NCI-H774 (cell line): ENCODE measurements at regions not wholly inside any gene's neighbourhood (a gene's known extent, or its start where the extent isn't known, plus 50 kb on each side); places are given as distances from the start of the nearest gene placed in this dataset.
"Not testable (repeated sequence)": the region's sequence is repeated elsewhere in the genome, so short reads cannot be mapped to it uniquely, and the experiment has no call there.

Experiments used
- DNase-seq: peaks from one replicate; lab custom pipeline; 2025; lab: John Stamatoyannopoulos, UW

DNA sequence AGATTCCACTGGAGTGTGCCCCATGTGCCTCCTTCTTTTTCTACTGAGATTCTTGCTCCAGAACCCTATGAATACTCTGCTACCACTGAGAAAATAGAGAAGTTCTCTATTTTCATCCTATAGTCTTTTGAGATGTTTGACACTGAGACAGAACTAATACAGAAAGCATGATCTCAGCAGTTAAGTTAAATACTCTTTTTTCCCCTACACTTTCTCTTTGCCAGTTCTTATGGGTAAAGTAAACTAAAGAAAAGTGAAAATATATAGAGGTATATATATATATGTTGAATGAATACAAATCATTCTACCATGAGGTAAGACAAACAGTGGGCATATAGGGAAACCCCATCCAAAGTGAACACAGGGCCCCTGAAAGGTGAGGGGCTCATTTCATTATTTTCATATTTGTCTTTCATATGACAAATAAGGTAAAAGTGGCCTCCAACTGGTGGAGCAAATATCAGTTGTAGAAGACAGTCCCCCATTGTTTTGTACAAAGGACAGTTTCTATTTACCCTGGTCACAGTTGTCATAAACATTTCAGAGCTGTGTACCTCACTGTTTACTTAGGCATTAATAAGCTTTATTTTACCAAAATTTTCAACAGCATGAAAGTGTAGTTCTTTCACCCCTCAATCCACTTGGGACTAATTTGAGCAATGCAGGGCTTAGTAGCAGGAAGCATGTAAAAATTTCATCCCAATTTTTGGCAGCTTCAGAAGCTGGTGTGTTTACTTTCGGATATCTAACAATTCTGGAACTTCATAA is 188.3 kb upstream of the MARCKS start:
- DNase-seq, result peak; percentile 36

DNA sequence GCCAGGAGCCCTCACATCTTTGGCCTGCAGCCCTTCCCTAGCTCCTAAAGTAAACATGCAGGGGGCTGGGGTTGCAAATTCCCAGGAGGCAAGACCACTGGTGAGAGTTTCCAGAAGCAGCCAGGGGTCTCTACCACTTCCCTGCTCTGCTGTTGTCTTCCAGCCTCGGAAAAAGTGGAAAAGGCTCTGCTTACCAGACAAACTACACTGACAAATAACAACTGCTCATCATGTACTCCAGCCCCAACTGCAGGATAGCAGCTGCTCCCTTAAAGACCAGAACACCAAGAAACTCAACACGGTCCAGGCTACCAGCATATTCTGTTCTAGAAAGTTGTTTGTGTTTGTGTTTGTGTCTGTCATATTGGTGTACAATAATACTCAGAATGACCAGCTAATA is 187.5 kb upstream of the MARCKS start:
- DNase-seq, result no peak

DNA sequence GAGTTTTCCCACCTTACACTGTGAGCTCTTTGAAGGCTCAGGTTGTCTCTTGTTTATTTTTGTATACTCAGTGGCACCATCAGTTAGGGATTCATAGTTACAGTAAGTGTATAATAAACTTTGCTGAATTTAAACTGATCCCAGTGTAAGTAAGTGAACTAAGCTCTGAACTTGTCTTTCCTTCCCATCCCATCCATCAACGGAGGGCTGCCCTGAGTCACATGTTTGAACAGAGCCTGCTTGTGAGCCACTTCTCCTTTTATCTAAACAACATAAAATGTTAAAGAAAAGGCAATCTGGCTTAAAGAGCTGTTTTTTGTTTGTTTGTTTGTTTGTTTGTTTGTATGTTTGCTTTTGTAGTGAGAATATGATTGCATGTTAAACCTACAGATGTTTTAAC is 185.7 kb upstream of the MARCKS start:
- DNase-seq, result no peak

DNA sequence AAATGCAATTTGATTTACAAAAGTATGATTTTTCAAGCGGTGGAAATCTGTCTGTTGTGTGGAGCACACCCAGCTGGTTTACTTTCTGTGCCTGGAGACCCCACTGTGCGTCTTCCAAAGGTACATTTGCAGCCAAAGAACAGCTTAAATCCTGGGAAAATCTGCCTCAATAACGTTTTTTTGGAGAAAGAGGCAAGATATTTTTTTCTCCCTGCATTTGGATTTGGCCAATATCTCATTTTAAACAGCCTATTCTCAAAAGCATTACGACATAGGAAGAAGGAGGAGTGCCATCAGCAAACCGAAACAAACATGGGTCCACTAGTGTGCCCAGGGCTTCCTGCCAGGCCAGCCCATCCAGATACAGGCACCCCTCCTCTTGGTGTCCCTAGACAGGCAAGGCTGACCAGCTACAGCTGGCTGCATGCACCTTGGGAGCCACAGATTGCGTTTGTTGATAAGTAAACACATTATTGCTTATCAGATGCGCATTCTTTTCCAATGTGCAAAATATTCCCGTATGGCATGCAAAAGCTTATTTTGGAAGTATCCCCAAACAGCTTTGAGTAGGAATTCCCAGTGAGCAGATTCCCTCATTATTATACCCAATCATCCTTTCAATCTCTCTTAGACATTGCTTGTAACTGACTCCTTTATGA is 184.5 kb upstream of the MARCKS start:
- DNase-seq, result peak; percentile 65

DNA sequence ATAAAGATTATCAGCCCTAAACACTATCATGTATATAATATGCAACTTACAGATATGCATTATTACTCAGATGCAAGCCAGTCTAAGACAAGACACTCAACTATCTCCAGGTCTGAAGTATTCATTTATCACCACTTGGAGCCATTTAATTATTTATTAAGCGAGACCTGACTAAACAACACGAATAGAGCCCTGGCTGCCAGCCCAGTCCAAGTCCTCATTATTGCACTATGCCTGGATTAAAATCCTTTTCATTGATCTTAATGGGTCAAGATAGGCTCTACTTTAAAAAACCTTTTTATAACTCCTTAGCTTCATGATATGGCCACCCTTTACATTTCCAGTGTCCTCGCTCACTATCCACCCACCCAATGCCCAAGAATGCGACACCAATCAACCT is 183.1 kb upstream of the MARCKS start:
- DNase-seq, result peak; percentile 72

GRCh38 chr6:113676057-113676456 is 181.1 kb upstream of the MARCKS start:
- no peak for DNase-seq

DNA sequence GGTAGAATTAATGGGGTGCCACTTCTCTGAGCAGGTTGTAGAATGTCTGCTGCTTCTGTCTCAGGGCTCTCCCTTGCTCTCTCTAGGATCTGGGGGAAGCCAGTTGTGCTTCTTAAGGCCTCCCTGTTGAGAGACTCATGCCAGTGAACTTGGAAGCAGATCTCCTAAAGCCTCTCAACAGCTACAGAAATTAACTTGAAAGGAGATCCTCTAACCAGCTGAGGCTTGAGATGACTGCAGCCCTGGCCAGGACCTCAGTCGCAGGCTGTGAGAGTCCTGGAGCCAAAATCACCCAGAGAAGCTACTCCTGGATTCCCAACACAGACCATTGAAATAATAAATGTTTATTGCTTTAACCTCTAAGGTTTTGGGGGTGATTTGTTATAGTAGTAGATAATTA is 180.2 kb upstream of the MARCKS start:
- DNase-seq, result no peak

GRCh38 chr6:113679051-113679450 is 178.1 kb upstream of the MARCKS start:
- no peak for DNase-seq

- no peak for DNase-seq
Measured at GRCh38 chr6:113680301-113680700, 176.8 kb upstream of the MARCKS start.

DNA sequence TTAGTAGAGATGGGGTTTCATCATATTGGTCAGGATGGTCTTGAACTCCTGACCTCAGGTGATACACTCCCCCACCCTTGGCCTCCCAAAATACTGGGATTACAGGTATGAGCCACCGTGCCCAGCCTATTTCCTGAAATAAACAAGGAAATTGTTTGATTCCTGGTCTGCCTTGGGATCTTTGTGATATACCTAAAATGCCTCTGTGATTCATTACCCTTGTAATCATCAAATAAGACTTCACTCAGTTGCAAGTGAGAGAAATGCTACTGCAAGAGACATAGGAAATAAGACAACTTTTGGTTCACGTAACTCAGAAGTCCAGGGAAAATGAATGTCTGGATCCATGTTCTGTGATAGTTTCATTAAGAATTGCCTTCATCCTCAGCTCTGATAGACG is 173.2 kb upstream of the MARCKS start:
- no peak for DNase-seq

DNA sequence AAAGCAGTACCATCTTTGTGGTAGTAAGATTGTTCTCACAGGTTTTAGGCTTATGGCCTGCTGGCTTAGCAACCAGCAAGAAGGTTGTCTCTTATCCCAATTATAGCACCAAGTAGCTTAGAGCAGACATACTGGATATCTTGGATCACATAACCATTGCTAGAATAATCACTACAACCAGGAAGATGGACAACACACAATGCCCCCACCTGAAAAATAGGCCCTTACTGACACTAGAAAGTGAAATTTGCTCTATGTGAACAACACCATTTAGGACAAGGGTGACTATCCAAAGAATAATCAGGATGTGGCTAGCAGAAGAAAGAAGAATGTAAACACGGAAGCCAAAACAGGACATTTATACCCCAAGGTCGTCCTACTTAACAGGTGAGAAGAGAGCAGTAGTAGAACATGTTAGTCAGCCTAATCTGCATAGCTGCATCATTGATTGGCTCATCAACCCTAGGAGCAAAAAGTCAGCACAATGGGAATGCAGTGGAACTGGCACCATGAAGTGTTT is 172.7 kb upstream of the MARCKS start:
- DNase-seq, result no peak

DNA sequence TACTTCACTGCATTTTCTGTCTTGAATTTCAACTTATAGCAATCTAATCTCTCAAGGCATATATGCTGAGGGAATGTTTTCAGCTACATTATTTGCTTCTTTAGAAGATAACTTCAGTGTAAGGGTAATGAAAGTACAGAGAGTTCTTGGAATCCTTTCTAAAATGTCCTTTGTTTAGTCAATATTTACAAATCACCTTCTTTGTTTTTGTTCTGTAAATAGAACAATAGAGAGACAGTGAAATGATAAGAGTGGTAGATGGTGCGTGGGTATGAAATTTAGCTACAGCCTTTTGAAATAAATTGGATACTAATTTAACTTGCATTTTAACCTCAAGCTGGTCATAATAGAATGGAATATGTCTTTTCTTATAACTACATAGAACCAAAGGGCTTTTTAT is 171.1 kb upstream of the MARCKS start:
- no peak for DNase-seq

- DNase-seq, result not testable (repeated sequence)
Measured at GRCh38 chr6:113689620-113690019, 167.5 kb upstream of the MARCKS start.

DNA sequence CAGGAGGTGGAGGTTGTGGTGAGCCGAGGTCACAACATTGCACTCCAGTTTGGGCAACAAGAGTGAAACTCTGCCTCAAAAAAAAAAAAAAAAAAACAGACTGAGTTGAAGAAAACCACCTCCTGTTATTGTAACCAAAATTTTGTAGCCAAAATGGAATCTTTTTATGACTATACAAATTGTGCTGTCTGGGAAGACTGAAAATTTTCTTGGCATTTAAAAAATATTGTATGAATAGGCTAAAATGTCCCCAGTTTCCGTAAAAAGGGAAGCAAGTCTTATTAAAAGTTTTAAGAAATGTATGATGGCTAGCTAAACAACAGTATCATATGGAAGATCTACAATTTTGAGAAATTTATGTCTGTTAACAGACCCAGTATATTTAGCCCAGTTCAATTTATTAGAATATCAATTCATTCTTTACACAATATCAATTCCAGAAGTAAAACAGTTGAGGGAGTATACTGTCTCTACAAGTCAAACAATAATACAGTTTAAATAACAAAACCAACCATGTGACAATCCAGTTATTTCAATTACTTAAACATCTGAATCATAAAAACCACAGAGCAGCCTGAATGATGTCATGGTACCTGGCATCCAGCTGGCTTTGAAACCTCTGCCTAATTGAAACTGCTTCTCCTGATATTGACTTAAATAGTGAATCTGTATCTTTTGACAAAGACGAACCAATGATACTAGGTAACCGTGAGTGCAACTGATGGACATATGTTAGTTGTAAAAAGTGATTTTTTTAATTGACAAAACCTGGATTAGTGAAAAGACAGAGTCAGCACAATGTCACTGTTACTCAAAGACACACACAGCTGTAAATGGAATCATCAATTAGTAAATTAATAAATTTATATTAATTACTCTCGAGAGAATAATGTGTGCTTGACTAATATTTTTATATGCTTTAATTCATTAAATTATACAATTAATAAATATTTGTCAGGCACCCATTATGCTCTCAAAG is 166.6 kb upstream of the MARCKS start:
- DNase-seq, result peak; percentile 80

DNA sequence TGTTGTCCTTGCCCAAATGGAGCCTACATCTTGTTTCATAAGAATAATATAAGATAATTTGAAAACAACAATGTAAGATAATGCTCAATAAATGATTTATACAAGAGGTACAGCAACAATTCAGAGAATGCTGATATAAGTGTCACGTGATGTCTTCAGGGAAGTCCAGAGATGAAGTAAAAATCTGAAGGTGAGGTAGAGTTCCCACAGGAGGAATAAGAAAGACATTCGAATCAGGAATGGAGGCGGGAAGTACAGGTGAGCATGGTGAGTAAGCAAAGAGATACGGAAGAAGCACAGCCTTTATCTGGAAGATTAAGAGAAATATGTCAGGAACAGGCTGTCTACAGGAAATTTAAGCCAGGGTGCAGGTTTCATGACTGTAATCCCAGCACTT is 165.9 kb upstream of the MARCKS start:
- no peak for DNase-seq

GRCh38 chr6:113693851-113694250 is 163.3 kb upstream of the MARCKS start:
- DNase-seq, result no peak

GRCh38 chr6:113694278-113695077 is 162.7 kb upstream of the MARCKS start:
- DNase-seq, result peak; percentile 97

GRCh38 chr6:113695516-113695915 is 161.6 kb upstream of the MARCKS start:
- DNase-seq, result no peak

DNA sequence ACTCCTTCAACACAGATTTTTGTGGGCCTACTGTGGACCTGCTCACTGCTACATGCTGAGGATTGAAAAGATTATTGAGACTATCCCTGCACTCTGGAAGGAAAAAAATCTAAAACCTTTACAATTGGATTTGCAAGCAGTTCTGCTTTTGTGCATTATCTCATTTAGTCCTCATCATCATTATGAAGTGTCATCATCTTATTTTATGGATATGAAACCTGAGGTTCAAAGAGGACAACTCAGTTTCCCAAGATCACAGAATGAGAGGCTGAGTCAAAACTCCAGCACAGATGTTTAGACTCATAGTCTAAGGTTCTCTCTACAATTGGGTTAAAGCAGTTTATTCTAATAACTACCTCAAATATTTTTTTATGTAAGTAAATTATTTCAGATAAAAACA is 160.2 kb upstream of the MARCKS start:
- no peak for DNase-seq

DNA sequence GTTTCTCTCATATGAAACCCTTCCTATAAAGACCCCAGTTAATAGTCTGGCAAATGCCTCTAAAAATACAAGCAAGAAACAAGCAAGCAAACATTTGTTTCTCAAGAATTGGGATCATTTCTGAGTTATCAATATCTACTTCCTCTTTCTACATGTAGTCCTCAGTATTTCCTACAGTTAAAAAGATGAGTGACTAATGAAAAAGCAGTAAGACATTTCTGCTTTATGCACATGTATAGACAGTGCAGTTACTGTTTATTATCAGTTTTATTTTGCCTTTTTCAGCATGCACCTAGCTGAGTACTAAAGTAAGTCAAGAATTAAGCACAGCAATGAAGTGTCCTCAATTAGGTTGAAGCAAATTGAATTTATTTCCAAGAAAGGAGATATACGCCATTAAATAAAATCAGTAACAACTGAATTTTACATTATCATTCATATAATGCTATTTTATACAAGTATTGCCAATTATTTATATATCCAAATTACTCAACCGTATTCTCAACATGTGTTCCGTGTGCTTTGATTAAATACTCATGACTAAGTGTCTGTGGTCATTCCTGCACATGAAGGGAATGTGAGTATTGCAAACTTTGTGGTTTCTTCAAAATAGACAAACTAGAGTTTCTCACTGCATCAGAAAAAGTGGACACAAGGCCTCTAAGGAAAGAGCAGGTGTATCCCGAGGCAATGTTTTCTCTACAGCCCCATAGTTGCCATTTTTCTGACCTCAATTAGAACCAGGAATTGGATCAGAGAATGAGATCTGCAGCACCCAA is 159.3 kb upstream of the MARCKS start:
- no peak for DNase-seq

- no peak for DNase-seq
Measured at GRCh38 chr6:113699239-113699638, 157.9 kb upstream of the MARCKS start.
